HG03378 (cell line): ENCODE measurements at regions not wholly inside any gene's neighbourhood (a gene's known extent, or its start where the extent isn't known, plus 50 kb on each side); places are given as distances from the start of the nearest gene placed in this dataset.

ENCODE experiments used
- ATAC-seq: cut with Tn5 transposase; IDR thresholded peaks from one replicate; pipeline ENCODE4 v1.9.1; 2021; ENCODE audit warnings: mild to moderate bottlenecking, moderate library complexity; ENCODE audit not compliant: unreplicated experiment

GRCh38 chr13:68368922-68369321, 1138.8 kb upstream of the PCDH9 start:
- no peak for ATAC-seq

- no peak for ATAC-seq
Observed at GRCh38 chr13:68359105-68359504, 1129.0 kb upstream of the PCDH9 start.

GRCh38 chr13:68358294-68358705, 1128.2 kb upstream of the PCDH9 start:
- no peak for ATAC-seq

GRCh38 chr13:68350554-68350953, 1120.4 kb upstream of the PCDH9 start:
- ATAC-seq = no peak

GRCh38 chr13:68347220-68347619, 1117.1 kb upstream of the PCDH9 start:
- no peak for ATAC-seq

GRCh38 chr13:68345963-68346531, 1115.9 kb upstream of the PCDH9 start:
- ATAC-seq = no peak

GRCh38 chr13:68323124-68323523, 1093.0 kb upstream of the PCDH9 start:
- no peak for ATAC-seq

- no peak for ATAC-seq
Observed at GRCh38 chr13:68319384-68319783, 1089.2 kb upstream of the PCDH9 start.

GRCh38 chr13:68304286-68304893, 1074.3 kb upstream of the PCDH9 start:
- peak; percentile 76 for ATAC-seq

- ATAC-seq = no peak
Observed at GRCh38 chr13:68293631-68294030, 1063.5 kb upstream of the PCDH9 start.

GRCh38 chr13:68292601-68293000, 1062.5 kb upstream of the PCDH9 start:
- no peak for ATAC-seq

GRCh38 chr13:68291595-68291994, 1061.5 kb upstream of the PCDH9 start:
- ATAC-seq = no peak

- no peak for ATAC-seq
Observed at GRCh38 chr13:68275758-68276157, 1045.6 kb upstream of the PCDH9 start.

GRCh38 chr13:68272652-68273051, 1042.5 kb upstream of the PCDH9 start:
- ATAC-seq = no peak

GRCh38 chr13:68264692-68265091, 1034.6 kb upstream of the PCDH9 start:
- no peak for ATAC-seq

GRCh38 chr13:68261105-68261504, 1031.0 kb upstream of the PCDH9 start:
- no peak for ATAC-seq

GRCh38 chr13:68257111-68257842, 1027.1 kb upstream of the PCDH9 start:
- no peak for ATAC-seq

GRCh38 chr13:68254151-68254550, 1024.0 kb upstream of the PCDH9 start:
- ATAC-seq = no peak

- no peak for ATAC-seq
Observed at GRCh38 chr13:68234274-68234673, 1004.1 kb upstream of the PCDH9 start.

- ATAC-seq = no peak
Observed at GRCh38 chr13:68232351-68233130, 1002.4 kb upstream of the PCDH9 start.

- ATAC-seq = no peak
Observed at GRCh38 chr13:68214691-68215415, 984.7 kb upstream of the PCDH9 start.
